GM23338 (cell line): ENCODE measurements at regions not wholly inside any gene's neighbourhood (a gene's known extent, or its start where the extent isn't known, plus 50 kb on each side); places are given as distances from the start of the nearest gene placed in this dataset.

Source experiments
- EZH2 ChIP-seq: fragments of 200-600 bp; sonication (generic); IDR thresholded peaks from one replicate; pipeline ENCODE4 v1.8.0; 2017; ENCODE audit warnings: antibody characterized with exemption, mild to moderate bottlenecking, low read depth; ENCODE audit not compliant: unreplicated experiment
- JUNB ChIP-seq: IDR thresholded peaks from one replicate; pipeline ENCODE4 v1.6.1; 2016; ENCODE audit warnings: antibody characterized with exemption; ENCODE audit not compliant: unreplicated experiment
- POLR2AphosphoS5 ChIP-seq: IDR thresholded peaks from 2 replicates; pipeline ENCODE4 v1.6.1; 2016; ENCODE audit warnings: antibody characterized with exemption, low read depth
- ZNF114 ChIP-seq: fragments of 250-450 bp; sonication (Bioruptor Pico); IDR thresholded peaks from 2 replicates; pipeline ENCODE4 v1.5.0; 2020; ENCODE audit warnings: mild to moderate bottlenecking, moderate library complexity
- TF ChIP-seq, protein P1 (sequence below), 2 experiments: fragments of 200-600 bp in 1 of 2; sonication (generic) in 1 of 2; conservative IDR thresholded peaks; 2 replicates each; pipeline versions ENCODE4 v1.5.1 to v1.6.1; 2016 to 2017; ENCODE audit warnings: antibody characterized with exemption in 2 of 2, low read depth in 2 of 2, mild to moderate bottlenecking in 2 of 2, moderate library complexity in 1 of 2

DNA sequence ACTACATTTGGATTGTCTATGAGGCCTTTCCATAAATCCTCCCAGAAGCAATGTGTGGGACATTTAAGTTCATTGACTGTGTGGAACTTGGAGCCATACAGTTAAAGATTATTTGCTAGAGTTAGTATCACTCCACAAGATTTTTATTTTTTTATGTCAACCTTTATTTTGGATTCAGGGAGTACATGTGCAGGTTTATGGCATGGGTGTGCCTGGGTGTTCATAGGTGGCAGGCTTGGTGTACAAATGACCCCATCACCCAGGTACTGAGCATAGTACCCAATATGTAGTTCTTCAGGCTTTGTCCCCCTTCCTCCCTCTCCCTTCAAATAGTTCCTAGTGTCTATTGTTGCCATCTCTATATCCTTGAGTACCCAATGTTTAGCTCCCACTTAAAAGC lies 199.8 kb upstream of the ZFP42 start:
- TF ChIP-seq, protein P1, sequence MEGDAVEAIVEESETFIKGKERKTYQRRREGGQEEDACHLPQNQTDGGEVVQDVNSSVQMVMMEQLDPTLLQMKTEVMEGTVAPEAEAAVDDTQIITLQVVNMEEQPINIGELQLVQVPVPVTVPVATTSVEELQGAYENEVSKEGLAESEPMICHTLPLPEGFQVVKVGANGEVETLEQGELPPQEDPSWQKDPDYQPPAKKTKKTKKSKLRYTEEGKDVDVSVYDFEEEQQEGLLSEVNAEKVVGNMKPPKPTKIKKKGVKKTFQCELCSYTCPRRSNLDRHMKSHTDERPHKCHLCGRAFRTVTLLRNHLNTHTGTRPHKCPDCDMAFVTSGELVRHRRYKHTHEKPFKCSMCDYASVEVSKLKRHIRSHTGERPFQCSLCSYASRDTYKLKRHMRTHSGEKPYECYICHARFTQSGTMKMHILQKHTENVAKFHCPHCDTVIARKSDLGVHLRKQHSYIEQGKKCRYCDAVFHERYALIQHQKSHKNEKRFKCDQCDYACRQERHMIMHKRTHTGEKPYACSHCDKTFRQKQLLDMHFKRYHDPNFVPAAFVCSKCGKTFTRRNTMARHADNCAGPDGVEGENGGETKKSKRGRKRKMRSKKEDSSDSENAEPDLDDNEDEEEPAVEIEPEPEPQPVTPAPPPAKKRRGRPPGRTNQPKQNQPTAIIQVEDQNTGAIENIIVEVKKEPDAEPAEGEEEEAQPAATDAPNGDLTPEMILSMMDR (conservative IDR thresholded peaks at IDR 0.05; ENCODE audit: low read depth in 2 of 2) = no peak
- no peak for TF ChIP-seq JUNB
- no peak for TF ChIP-seq POLR2AphosphoS5
- no peak for TF ChIP-seq EZH2
- TF ChIP-seq ZNF114 = no peak
